Neuronal stem cell (in vitro differentiated cells): ENCODE measurements at regions not wholly inside any gene's neighbourhood (a gene's known extent, or its start where the extent isn't known, plus 50 kb on each side); places are given as distances from the start of the nearest gene placed in this dataset.

Experiments used
- DNase-seq: peaks from one replicate; pipeline ENCODE4 v3.0.0-alpha.2; 2013; ENCODE audit warnings: low spot score
- H2AFZ ChIP-seq: one replicate; pipeline ENCODE4 v1.6.1; 2013; ENCODE audit warnings: mild to moderate bottlenecking, low read length, inconsistent platforms
- H2AK5ac ChIP-seq: 2 replicates; pipeline ENCODE4 v1.6.1; 2013; ENCODE audit warnings: low read depth, mild to moderate bottlenecking, inconsistent platforms, low read length, moderate library complexity, mixed read lengths
- H2BK120ac ChIP-seq: 2 replicates; pipeline ENCODE4 v1.6.1; 2013; ENCODE audit warnings: low read depth, mild to moderate bottlenecking, inconsistent platforms, low read length, moderate library complexity, mixed read lengths
- H2BK12ac ChIP-seq: one replicate; pipeline ENCODE4 v1.6.1; 2013; ENCODE audit warnings: low read length, inconsistent platforms
- H2BK15ac ChIP-seq: 2 replicates; pipeline ENCODE4 v1.6.1; 2013; ENCODE audit warnings: mild to moderate bottlenecking, low read length, inconsistent platforms, mixed read lengths
- H2BK5ac ChIP-seq: one replicate; pipeline ENCODE4 v1.6.1; 2013; ENCODE audit warnings: inconsistent platforms, mild to moderate bottlenecking, low read length, moderate library complexity
- H3K14ac ChIP-seq: one replicate; pipeline ENCODE4 v1.6.1; 2013; ENCODE audit warnings: low read length, inconsistent platforms
- H3K18ac ChIP-seq: 2 replicates; pipeline ENCODE4 v1.6.1; 2013; ENCODE audit warnings: low read length, inconsistent platforms
- H3K23ac ChIP-seq: 2 replicates; pipeline ENCODE4 v1.6.1; 2013; ENCODE audit warnings: low read depth, mild to moderate bottlenecking, mixed read lengths, low read length, inconsistent platforms; ENCODE audit not compliant: poor library complexity
- H3K27ac ChIP-seq: replicated peaks from 3 replicates; pipeline ENCODE4 v1.5.1; 2013; ENCODE audit warnings: low read length, inconsistent platforms
- H3K27me3 ChIP-seq, 3 experiments: 2 replicates each; pipeline ENCODE4 v1.6.1; 2013; ENCODE audit warnings: low read length in 3 of 3, mild to moderate bottlenecking in 2 of 3, inconsistent platforms in 1 of 3, low read depth in 1 of 3, mixed read lengths in 1 of 3, moderate library complexity in 1 of 3; ENCODE audit not compliant: control insufficient read depth in 3 of 3, insufficient read depth in 3 of 3
- H3K36me3 ChIP-seq, 2 donors: replicated peaks in 1 of 2; 2 replicates each; pipeline ENCODE4 v1.6.1; 2013; ENCODE audit warnings: low read length in 2 of 2; ENCODE audit not compliant: control insufficient read depth in 2 of 2, insufficient read depth in 2 of 2
- H3K4ac ChIP-seq: 2 replicates; pipeline ENCODE4 v1.6.1; 2013; ENCODE audit warnings: inconsistent platforms, mild to moderate bottlenecking, low read length, moderate library complexity
- H3K4me1 ChIP-seq, 2 donors: 1 replicate in 1 of 2; 2 replicates in 1 of 2; pipeline ENCODE4 v1.6.1; 2013; ENCODE audit warnings: low read length in 2 of 2, low read depth in 1 of 2; ENCODE audit not compliant: control insufficient read depth in 2 of 2, insufficient read depth in 1 of 2
- H3K4me2 ChIP-seq: one replicate; pipeline ENCODE4 v1.6.1; 2013; ENCODE audit warnings: mild to moderate bottlenecking, low read length, inconsistent platforms; ENCODE audit not compliant: insufficient read depth, poor library complexity, severe bottlenecking
- H3K4me3 ChIP-seq, 2 donors: 2 replicates each; pipeline ENCODE4 v1.5.1; 2013; ENCODE audit warnings: low read length in 2 of 2, mild to moderate bottlenecking in 2 of 2, inconsistent platforms in 1 of 2, moderate library complexity in 1 of 2
- H3K79me1 ChIP-seq: one replicate; pipeline ENCODE4 v1.6.1; 2013; ENCODE audit warnings: low read depth, mild to moderate bottlenecking, inconsistent platforms, low read length, moderate library complexity
- H3K9ac ChIP-seq: one replicate; pipeline ENCODE4 v1.6.1; 2013; ENCODE audit warnings: mild to moderate bottlenecking, low read depth, low read length, inconsistent platforms; ENCODE audit not compliant: poor library complexity
- H3K9me3 ChIP-seq, 2 donors: replicated peaks in 1 of 2; 2 replicates each; pipeline versions ENCODE3 to v1.6.1; 2013; ENCODE audit warnings: low read length in 2 of 2, mild to moderate bottlenecking in 2 of 2, inconsistent platforms in 1 of 2, low read depth in 1 of 2, mixed read lengths in 1 of 2, moderate library complexity in 1 of 2; ENCODE audit not compliant: control insufficient read depth in 2 of 2, insufficient read depth in 1 of 2
- H4K8ac ChIP-seq: one replicate; pipeline ENCODE4 v1.6.1; 2013; ENCODE audit warnings: low read depth, mild to moderate bottlenecking, inconsistent platforms, low read length, moderate library complexity
- H4K91ac ChIP-seq: one replicate; pipeline ENCODE4 v1.6.1; 2013; ENCODE audit warnings: low read length, low read depth, mild to moderate bottlenecking, inconsistent platforms; ENCODE audit not compliant: poor library complexity
- WGBS, 2 donors: extraction: QIAGEN DNeasy Blood & Tissue Kit; methylation state at CpG; one replicate each; pipeline ENCODE4 v1.1.7; 2013; ENCODE audit warnings: missing lambda C conversion rate in 2 of 2, mixed read lengths in 1 of 2; ENCODE audit not compliant: insufficient read length in 2 of 2, insufficient replicate concordance in 1 of 2; ENCODE audit errors: extremely low coverage in 2 of 2; 5-methylcytosine and 5-hydroxymethylcytosine counted together

GRCh38 chrX:40192196-40192595, 94.4 kb upstream of the BCOR start:
- Histone ChIP-seq H3K27me3 (no peaks in the 10 kb centered on the region), H3K79me1 (no peaks in the 10 kb centered on the region), H2AFZ (no peak overlapping the region), H3K4me2 (no peak overlapping the region), H3K4me3 (no peak overlapping the region), H2BK15ac (no peak overlapping the region), H3K14ac (no peak overlapping the region), H3K4me1 (no peaks in the 10 kb centered on the region), H3K27ac (no peak overlapping the region), H2BK12ac (no peak overlapping the region), H3K9ac (no peak overlapping the region), H4K91ac (no peak overlapping the region), H3K18ac (no peak overlapping the region), H2BK5ac (no peak overlapping the region), H3K36me3 (no peaks in the 10 kb centered on the region), H3K23ac (no peak overlapping the region), H2AK5ac (no peak overlapping the region), H3K4ac (no peak overlapping the region), H2BK120ac (no peak overlapping the region), H4K8ac (no peak overlapping the region), H3K9me3 (no peaks in the 10 kb centered on the region)
- no CpG with 5 or more reads among the region's 1 CpG for WGBS, 2 donors
- no peak for DNase-seq

- no peak overlapping the region for H3K4ac ChIP-seq
- H3K9ac ChIP-seq: no peak overlapping the region
- no peaks in the 10 kb centered on the region for H3K27me3 ChIP-seq
- H3K23ac ChIP-seq: no peak overlapping the region
- no peak overlapping the region for H2BK12ac ChIP-seq
- H3K18ac ChIP-seq: no peak overlapping the region
- DNase-seq: no peak
- H3K14ac ChIP-seq: no peak overlapping the region
- H2AFZ ChIP-seq: no peak overlapping the region
- H2AK5ac ChIP-seq: no peak overlapping the region
- WGBS, 2 donors: no CpG with 5 or more reads among the region's 4 CpGs
- H3K27ac ChIP-seq: no peak overlapping the region
- no peak overlapping the region for H3K4me3 ChIP-seq
- no peak overlapping the region for H2BK120ac ChIP-seq
- H3K36me3 ChIP-seq: no peaks in the 10 kb centered on the region
- H3K4me1 ChIP-seq: no peaks in the 10 kb centered on the region
- peaks cover 4% of the 10 kb centered on the region in 2 donors for H3K9me3 ChIP-seq
- H2BK5ac ChIP-seq: no peak overlapping the region
- no peak overlapping the region for H4K8ac ChIP-seq
- no peak overlapping the region for H4K91ac ChIP-seq
- no peak overlapping the region for H3K4me2 ChIP-seq
- H3K79me1 ChIP-seq: no peaks in the 10 kb centered on the region
- no peak overlapping the region for H2BK15ac ChIP-seq
Observed at GRCh38 chrX:40189637-40190036, 91.9 kb upstream of the BCOR start.

- H2AFZ ChIP-seq: no peak overlapping the region
- no peak overlapping the region for H3K9ac ChIP-seq
- no CpG with 5 or more reads among the region's 18 CpGs for WGBS, 2 donors
Observed at GRCh38 chrX:40188573-40189417, 91.0 kb upstream of the BCOR start.

GRCh38 chrX:40184968-40185367, 87.2 kb upstream of the BCOR start:
- H3K14ac ChIP-seq: no peak overlapping the region
- H3K27me3 ChIP-seq: no peaks in the 10 kb centered on the region
- no peaks in the 10 kb centered on the region for H3K4me1 ChIP-seq
- no CpG with 5 or more reads among the region's 4 CpGs for WGBS, 2 donors
- H2AK5ac ChIP-seq: no peak overlapping the region
- no peak overlapping the region for H4K91ac ChIP-seq
- H3K4me3 ChIP-seq: no peak overlapping the region
- H3K36me3 ChIP-seq: no peaks in the 10 kb centered on the region
- H3K9ac ChIP-seq: no peak overlapping the region
- H2BK15ac ChIP-seq: no peak overlapping the region
- H3K4me2 ChIP-seq: no peak overlapping the region
- H3K23ac ChIP-seq: no peak overlapping the region
- DNase-seq: no peak
- H3K27ac ChIP-seq: no peak overlapping the region
- no peak overlapping the region for H3K18ac ChIP-seq
- no peak overlapping the region for H2BK5ac ChIP-seq
- no peak overlapping the region for H3K4ac ChIP-seq
- no peak overlapping the region for H2AFZ ChIP-seq
- H2BK12ac ChIP-seq: no peak overlapping the region
- no peak overlapping the region for H4K8ac ChIP-seq
- peaks cover 4 to 5% of the 10 kb centered on the region in 2 donors for H3K9me3 ChIP-seq
- H3K79me1 ChIP-seq: no peaks in the 10 kb centered on the region
- H2BK120ac ChIP-seq: no peak overlapping the region

More at GRCh38 chrX:40188573-40189417, 91.0 kb upstream of the BCOR start:
- no peak overlapping the region for H2AK5ac ChIP-seq
- H2BK12ac ChIP-seq: no peak overlapping the region
- H2BK15ac ChIP-seq: no peak overlapping the region
- H3K79me1 ChIP-seq: no peaks in the 10 kb centered on the region
- H3K4me2 ChIP-seq: no peak overlapping the region
- H3K27me3 ChIP-seq: no peaks in the 10 kb centered on the region
- peaks cover 4 to 5% of the 10 kb centered on the region in 2 donors for H3K9me3 ChIP-seq
- no peak overlapping the region for H3K4me3 ChIP-seq
- no peak overlapping the region for H4K91ac ChIP-seq
- H4K8ac ChIP-seq: no peak overlapping the region
- no peak overlapping the region for H3K27ac ChIP-seq
- no peaks in the 10 kb centered on the region for H3K36me3 ChIP-seq
- H3K18ac ChIP-seq: no peak overlapping the region
- H3K23ac ChIP-seq: no peak overlapping the region
- DNase-seq: no peak
- H3K4ac ChIP-seq: no peak overlapping the region
- no peak overlapping the region for H2BK5ac ChIP-seq
- H3K14ac ChIP-seq: no peak overlapping the region
- H3K4me1 ChIP-seq: no peaks in the 10 kb centered on the region
- H2BK120ac ChIP-seq: no peak overlapping the region
